GM12864 (cell line): ENCODE measurements at regions not wholly inside any gene's neighbourhood (a gene's known extent, or its start where the extent isn't known, plus 50 kb on each side); places are given as distances from the start of the nearest gene placed in this dataset.

Experiments
- DNase-seq: peaks from one replicate; pipeline ENCODE4 v3.0.0-alpha.2; 2011; ENCODE audit warnings: low read depth
- H3K4me3 ChIP-seq: 2 replicates; pipeline ENCODE4 v1.5.1; 2011; ENCODE audit warnings: mild to moderate bottlenecking, low read depth, low read length, control low read depth
- CTCF ChIP-seq: IDR thresholded peaks from 2 replicates; pipeline ENCODE4 v1.5.1; 2011; ENCODE audit warnings: low read depth, mild to moderate bottlenecking, moderate library complexity, low read length, control low read depth, inconsistent platforms; ENCODE audit errors: missing control alignments

GRCh38 chr9:102032614-102033013, 294.2 kb upstream of the GRIN3A start:
- TF ChIP-seq CTCF = no peak
- no peak overlapping the region for H3K4me3 ChIP-seq
- no peak for DNase-seq

- TF ChIP-seq CTCF = no peak
- no peak overlapping the region for H3K4me3 ChIP-seq
- DNase-seq = no peak
Measured at GRCh38 chr9:102000956-102001355, 262.5 kb upstream of the GRIN3A start.

- DNase-seq = no peak
- no peak for TF ChIP-seq CTCF
- H3K4me3 ChIP-seq = no peak overlapping the region
Measured at GRCh38 chr9:101999441-101999840, 261.0 kb upstream of the GRIN3A start.

DNA sequence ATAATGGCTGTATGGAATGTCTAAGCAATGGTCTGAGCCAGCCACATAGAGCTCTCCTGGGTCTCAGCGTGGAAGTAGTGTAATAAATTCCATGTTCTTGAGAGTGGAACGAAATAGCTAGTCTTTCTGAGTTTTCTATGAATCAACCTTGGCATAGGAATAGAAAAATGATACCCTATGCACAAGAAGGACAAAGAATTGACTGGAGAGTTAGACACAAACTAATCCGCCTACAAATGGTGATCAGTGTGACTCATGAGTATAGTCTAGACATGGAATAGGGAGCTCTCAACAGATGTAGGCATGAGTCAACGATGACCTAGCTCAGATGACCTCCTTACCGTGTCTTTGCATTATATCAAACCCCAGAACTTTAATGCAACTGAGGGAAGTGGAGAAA, 256.8 kb upstream of the GRIN3A start:
- no peak for TF ChIP-seq CTCF
- DNase-seq = no peak
- H3K4me3 ChIP-seq = no peak overlapping the region

DNA sequence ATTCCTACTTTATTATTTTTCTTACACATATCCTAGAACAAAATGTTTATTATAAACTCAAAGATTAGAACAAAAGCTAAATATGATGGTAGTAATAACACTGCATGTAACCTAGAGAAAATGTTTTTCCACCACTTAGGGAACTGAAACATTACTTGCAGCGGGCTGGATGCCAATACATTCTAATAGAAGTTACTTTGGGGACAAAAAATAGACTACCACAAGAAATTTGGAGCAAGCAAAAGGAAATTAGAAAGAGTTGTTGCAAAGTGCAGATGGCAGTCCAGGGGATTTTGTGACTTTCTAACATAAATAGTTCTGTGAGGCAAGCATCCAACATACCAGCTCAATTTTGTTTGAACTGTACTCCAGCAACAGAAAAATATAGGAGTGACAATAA, 255.3 kb upstream of the GRIN3A start:
- no peak for TF ChIP-seq CTCF
- H3K4me3 ChIP-seq = no peak overlapping the region
- DNase-seq = no peak

DNA sequence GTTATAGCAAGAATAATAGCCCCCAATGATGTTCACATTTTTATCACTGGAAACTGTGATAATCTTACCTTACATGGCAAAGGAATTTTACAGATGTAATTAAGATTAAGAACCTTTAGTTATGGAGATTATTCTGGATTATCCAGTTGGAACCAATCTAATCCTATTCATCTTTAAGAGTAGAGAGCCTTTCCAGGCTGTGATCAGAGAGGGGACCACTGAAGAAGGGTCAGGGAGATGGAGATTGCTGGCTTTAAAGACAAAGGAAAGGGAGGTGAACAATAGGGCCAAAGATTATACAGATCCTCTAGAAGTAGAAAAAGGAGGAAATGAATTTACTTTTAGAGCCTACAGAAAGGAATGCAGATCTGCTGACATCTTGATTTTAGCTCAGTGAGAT, 253.5 kb upstream of the GRIN3A start:
- H3K4me3 ChIP-seq = no peak overlapping the region
- no peak for DNase-seq
- TF ChIP-seq CTCF = no peak

GRCh38 chr9:101977614-101978210, 239.3 kb upstream of the GRIN3A start:
- H3K4me3 ChIP-seq = no peak overlapping the region
- TF ChIP-seq CTCF = peak; percentile 36
- DNase-seq = no peak
